ENCODE measurements at regions not wholly inside any gene's neighbourhood (a gene's known extent, or its start where the extent isn't known, plus 50 kb on each side); places are given as distances from the start of the nearest gene placed in this dataset.

DNA sequence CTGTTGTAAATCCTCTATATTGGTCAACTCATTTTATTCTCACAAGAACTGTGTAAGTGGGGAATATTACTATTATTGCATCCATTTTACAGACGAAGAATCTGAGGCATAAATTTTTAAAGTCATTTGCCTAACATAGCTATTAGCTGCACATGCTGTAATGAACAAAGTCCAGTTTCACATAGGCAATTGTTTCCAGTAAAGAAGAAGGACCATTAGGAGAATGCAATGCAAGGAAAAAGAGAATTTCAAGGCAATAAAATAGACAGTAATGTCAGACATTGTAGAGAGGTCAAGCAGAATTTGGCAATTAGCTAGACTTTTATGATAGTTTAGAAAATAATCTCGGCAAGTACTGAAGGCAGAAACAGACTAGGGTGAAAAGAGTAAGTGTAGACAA lies 578.7 kb upstream of the NECTIN3 start:
- no CpG with 5 or more reads among the region's 2 CpGs for WGBS (ENCODE audit: extremely low coverage, insufficient read length, low lambda C conversion rate)

More for the DNA sequence above, 578.7 kb upstream of the NECTIN3 start:
- Histone ChIP-seq H3K56ac (ENCODE audit: insufficient read length, low read depth, low read length) (no peak overlapping the region), H3K4me2 (ENCODE audit: insufficient read depth, insufficient read length, low read length) (no peak overlapping the region), H3K79me2 (ENCODE audit: insufficient read depth, low read length) (no peaks in the 10 kb centered on the region), H3K14ac (ENCODE audit: insufficient read depth, low read length) (no peak overlapping the region), H3T11ph (ENCODE audit: low read length) (no peak overlapping the region), H3K9me3 (ENCODE audit: control insufficient read depth, low read depth, low read length) (no peaks in the 10 kb centered on the region), H3K9ac (ENCODE audit: extremely low read depth, insufficient read length, low read length) (no peak overlapping the region), H2BK5ac (ENCODE audit: insufficient read length, low read length) (no peak overlapping the region), H2BK20ac (ENCODE audit: low read depth, low read length, poor library complexity, severe bottlenecking) (no peak overlapping the region), H3K4ac (ENCODE audit: low read depth, low read length) (no peak overlapping the region), H3K18ac (ENCODE audit: insufficient read length, low read depth, low read length) (no peak overlapping the region), H2AK5ac (ENCODE audit: insufficient read length, low read length) (no peak overlapping the region), H2BK120ac (ENCODE audit: low read depth, low read length, poor library complexity, severe bottlenecking) (no peak overlapping the region), H4K5ac (ENCODE audit: insufficient read length, low read depth, low read length) (no peak overlapping the region), H3K23me2 (ENCODE audit: insufficient read length, low read depth, low read length, poor library complexity, severe bottlenecking) (no peaks in the 10 kb centered on the region), H2BK15ac (ENCODE audit: low read depth, low read length) (no peak overlapping the region), H2BK12ac (ENCODE audit: insufficient read length, low read depth, low read length) (no peak overlapping the region), H3K23ac (ENCODE audit: insufficient read length, low read depth, low read length) (no peak overlapping the region), H2AFZ (ENCODE audit: low read length) (no peak overlapping the region), H3K27ac (ENCODE audit: insufficient read length, low read depth, low read length) (no peak overlapping the region), H3K4me1 (ENCODE audit: insufficient read depth, low read length) (no peaks in the 10 kb centered on the region), H4K91ac (ENCODE audit: insufficient read length, low read depth, low read length) (no peak overlapping the region), H3K27me3 (ENCODE audit: insufficient read depth, low read length) (no peaks in the 10 kb centered on the region), H4K8ac (replicated peaks; ENCODE audit: insufficient read length, low read depth, low read length) (no peak overlapping the region), H4K20me1 (ENCODE audit: control insufficient read depth, insufficient read depth, insufficient read length) (no peaks in the 10 kb centered on the region), H3K79me1 (ENCODE audit: insufficient read depth, low read depth, low read length, poor library complexity, severe bottlenecking) (no peaks in the 10 kb centered on the region)
- no peak overlapping the region for H3K4me3 Mint-ChIP-seq
- H3K27ac Mint-ChIP-seq: no peak overlapping the region
- H3K4me1 Mint-ChIP-seq: peaks cover 8 to 16% of the 10 kb centered on the region in 2 experiments
- peaks cover 9 to 15% of the 10 kb centered on the region in 2 experiments for H3K9me3 Mint-ChIP-seq
- TF ChIP-seq, protein P1, sequence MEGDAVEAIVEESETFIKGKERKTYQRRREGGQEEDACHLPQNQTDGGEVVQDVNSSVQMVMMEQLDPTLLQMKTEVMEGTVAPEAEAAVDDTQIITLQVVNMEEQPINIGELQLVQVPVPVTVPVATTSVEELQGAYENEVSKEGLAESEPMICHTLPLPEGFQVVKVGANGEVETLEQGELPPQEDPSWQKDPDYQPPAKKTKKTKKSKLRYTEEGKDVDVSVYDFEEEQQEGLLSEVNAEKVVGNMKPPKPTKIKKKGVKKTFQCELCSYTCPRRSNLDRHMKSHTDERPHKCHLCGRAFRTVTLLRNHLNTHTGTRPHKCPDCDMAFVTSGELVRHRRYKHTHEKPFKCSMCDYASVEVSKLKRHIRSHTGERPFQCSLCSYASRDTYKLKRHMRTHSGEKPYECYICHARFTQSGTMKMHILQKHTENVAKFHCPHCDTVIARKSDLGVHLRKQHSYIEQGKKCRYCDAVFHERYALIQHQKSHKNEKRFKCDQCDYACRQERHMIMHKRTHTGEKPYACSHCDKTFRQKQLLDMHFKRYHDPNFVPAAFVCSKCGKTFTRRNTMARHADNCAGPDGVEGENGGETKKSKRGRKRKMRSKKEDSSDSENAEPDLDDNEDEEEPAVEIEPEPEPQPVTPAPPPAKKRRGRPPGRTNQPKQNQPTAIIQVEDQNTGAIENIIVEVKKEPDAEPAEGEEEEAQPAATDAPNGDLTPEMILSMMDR (conservative IDR thresholded peaks at IDR 0.05): no peak
- no peak for DNase-seq
- H3K36me3 Mint-ChIP-seq (ENCODE audit: insufficient read depth in 1 of 3, low read depth in 3 of 3): peaks cover 4 to 22% (median 5%) of the 10 kb centered on the region in 3 experiments; a peak in 6 of 7 replicates
- no peaks in the 10 kb centered on the region for H3K27me3 Mint-ChIP-seq (ENCODE audit: low read depth)

All from H9 (cell line).